Activated CD4-positive, alpha-beta T cell treated with anti-CD3 and anti-CD28 coated beads, Interleukin-2, amount 50 U/mL, for 48 hours (primary cell): ENCODE measurements at regions not wholly inside any gene's neighbourhood (a gene's known extent, or its start where the extent isn't known, plus 50 kb on each side); places are given as distances from the start of the nearest gene placed in this dataset.
"Not testable (repeated sequence)": the region's sequence is repeated elsewhere in the genome, so short reads cannot be mapped to it uniquely, and the experiment has no call there.

Experiments
- DNase-seq, 2 experiments: peaks; one replicate each; pipeline ENCODE4 v3.0.0-alpha.2; 2020

DNA sequence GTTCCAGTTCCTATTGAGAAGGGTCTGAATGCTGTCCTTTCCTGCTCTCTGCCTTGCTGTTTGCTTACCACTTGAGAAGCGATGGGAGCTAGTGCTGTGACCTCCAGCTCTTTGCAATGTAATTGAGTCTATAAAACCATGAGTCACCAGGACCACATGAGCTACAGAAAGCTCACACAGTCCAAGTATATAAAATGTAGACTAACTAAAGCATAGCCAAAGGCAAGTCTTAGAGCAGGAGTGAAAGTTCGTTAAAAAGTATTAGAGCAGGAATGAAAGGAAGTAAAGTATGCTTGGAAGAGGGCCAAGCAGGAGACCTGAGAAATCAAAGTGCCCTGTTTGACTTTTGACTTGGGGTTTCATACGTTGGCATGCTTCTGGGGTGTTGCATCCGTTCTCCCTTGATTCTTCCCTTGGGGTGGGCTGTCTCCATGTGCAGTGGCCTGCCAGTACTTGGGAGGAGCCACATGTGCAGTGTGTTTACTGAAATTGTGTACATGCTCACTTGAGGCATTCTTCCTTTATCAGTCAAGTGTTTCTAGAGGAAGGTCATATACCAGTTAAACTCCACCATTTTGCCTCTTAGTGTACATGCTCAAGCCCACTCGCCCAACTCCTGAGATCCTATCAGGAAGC is 71.3 kb upstream of the KIT start:
- no peak for DNase-seq

DNA sequence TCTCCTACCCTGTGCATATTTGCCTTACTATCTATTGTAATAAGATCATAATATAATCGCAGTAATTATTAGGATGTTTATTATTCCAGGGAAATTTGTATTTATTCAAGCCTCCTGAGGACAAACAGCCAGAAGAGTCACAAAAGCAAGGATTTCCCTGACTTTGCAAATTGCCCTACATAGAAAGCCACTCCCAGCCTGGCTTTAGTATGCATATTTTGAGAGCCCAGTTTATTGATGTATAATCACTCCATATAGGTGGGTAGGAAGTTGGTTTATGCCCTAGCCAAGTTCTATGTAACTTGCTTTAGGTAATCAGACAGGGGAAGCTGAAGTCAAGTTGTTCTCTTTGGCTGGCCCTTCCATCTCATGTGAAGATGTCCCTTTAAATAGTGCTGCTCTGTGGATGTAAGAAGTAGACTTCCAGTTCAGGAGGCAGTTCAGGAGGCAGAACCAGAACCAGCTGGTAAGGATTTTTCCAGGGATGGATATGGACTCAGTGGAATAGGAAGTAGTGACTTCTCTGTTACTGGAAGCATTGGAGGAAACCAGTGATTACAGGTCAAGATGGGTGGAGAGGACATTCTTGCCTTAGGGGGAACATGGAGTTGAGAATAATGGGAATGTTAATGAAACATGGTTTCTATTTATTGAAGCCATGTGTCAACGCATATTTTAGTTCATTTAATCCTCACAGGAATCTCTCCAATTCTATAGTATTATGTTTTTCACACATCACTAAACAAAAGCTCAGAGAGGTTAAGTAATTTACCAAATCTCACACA is 70.5 kb upstream of the KIT start:
- no peak for DNase-seq

DNA sequence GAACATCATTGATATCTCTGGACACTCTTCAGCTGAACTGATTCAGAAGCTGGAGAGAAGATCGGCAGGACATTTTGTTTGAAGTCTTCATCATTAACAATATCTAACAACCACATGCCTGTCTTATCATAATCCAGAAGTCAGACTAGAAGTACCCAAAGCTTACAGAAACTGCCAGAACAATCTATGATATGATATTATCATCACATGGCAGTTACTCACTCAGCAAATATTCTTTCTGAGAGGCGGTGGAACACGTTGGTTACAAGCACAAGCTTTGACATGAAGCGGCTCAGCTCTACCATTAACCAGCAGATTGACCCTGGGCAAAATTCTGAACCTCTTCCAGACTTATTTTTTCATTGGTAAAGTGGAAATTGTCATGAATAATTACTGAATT is 69.4 kb upstream of the KIT start:
- DNase-seq, result no peak

DNA sequence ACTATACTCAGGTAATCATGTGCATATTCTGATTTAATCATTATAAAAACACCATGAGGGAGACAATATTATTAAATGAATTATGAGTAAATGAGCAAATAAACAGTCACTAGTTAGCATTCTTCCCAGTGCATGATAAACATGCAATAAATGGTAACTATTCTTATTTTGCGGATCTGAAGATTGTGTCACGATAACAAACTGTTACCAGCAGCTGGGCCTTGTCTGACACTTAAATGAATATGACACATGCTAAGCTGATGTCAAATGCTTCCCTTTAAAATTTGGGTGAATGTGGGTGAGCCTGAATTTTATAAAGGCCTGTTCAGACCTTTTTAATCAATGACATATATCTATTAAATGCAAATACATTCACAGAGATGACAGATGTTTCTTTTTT is 68.2 kb upstream of the KIT start:
- DNase-seq, result no peak

DNA sequence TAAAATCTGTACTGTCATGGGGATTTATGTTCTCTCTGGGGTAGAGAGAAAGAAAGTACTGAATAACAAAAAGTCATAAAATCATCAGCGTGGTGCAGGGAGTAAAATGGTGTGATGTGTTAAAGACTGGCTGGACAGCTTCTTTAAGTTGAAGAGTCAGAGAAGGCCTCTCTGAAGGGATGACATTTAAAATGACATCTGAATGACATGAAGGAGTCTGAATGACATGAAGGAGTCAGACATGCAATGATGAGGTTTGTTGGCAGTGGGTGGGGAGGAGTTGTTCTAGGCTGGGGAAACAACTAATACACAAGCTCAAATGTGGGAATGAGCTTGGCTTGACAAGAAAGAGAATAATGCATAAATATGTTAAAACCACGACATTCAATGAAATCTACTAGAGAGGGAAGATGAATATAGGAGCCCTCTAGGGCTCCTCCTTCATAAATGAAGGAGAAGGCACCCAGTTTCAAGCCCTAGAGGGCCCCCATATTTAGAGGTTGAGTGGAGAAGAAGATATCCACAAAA is 63.9 kb upstream of the KIT start:
- DNase-seq, result no peak

DNA sequence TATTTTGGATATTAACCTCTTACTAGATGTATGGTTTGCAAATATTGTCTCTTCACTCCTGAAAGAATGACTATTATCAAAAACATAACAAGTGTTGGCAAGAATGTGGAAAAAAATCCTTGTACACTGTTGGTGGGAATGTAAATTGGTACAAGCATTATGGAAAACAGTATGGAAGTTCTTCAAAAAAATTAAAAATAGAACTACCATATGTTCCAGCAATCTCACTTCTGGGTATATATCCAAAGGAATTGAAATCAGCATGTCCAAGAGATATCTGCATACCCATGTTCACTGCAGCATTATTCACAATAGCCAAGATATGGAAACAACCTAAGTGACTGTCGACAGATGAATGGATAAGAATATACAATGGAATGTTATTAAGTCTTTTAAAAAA is 61.6 kb upstream of the KIT start:
- DNase-seq, result no peak

DNA sequence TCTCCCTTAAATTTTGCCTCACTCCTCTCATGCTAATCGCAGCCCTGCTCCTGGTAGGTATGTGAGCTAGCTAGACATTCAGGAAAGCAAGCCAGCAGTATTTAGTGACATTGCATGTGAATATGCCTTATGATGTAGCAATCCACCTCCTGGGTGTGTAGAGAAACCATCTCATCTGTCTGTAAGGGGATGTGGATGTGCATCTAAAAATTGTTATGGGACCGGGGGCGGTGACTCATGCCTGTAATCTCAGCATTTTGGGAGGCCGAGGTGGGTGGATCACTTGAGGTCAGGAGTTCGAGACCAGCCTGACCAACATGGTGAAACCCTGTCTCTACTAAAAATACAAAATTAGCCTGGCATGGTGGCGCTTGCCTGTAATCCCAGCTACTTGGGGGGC is 60.1 kb upstream of the KIT start:
- not testable (repeated sequence) for DNase-seq

DNA sequence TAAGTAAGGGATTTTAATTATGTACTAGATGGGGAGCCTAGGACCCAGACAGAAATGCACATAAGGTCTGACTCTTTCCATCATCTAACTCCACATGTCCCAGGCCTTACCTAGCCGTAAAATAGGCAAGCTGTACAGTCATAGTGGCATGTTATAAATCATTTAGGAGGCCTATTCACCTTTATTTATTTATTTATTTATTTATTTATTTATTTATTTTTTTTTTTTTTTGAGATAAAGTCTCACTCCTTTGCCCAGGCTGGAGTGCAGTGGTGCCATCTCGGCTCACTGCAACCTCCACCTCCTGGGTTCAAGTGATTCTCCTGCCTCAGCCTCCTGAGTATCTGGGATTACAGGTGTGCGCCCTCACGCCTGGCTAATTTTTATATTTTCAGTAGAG is 55.6 kb upstream of the KIT start:
- not testable (repeated sequence) for DNase-seq

DNA sequence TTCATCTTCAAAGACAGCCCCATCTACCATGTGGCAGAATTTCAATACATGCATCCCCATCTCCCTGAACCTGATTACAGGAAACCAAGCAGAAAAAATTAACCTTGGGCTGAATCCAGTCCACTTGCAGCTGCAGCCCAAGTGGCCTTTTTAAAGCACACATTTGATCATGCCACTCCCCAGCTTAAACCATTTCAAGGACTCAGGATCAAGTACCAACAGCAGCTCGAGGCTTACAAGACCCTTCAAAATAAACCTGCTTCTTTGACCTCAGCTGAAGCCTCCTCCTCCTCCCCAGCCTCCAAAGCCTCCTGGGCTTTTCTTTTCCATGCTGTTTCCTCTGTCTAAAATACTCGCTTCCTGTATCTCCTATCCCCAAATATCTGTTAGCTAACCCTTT is 50.7 kb upstream of the KIT start:
- DNase-seq, result no peak

DNA sequence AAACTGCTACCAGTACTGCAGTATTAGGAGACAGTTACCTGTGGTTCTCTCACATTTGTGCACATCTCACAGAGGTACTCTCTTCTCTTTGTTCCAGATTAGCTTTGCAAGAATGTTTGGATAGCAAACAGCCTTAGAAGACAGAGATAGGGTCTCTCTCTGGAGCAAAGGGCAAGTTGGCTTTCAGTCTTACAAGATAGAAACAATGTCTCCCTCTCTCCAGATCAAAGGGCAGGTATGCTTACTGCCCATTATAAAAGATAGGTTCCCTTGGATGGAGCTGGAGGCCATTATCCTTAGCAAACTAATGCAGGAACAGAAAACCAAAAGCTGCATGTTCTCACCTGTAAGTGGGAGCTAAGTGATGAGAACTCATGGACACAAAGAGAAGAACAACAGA is 50.2 kb upstream of the KIT start:
- no peak for DNase-seq
